Renal pelvis (tissue), 1 donor: ENCODE measurements at regions not wholly inside any gene's neighbourhood (a gene's known extent, or its start where the extent isn't known, plus 50 kb on each side); places are given as distances from the start of the nearest gene placed in this dataset.

Source experiments
- DNase-seq: peaks from one replicate; pipeline ENCODE4 v3.0.0-alpha.2; 2013

- no peak for DNase-seq
Observed at GRCh38 chr16:17591655-17592405, 121.1 kb upstream of the XYLT1 start.

- no peak for DNase-seq
Observed at GRCh38 chr16:17590711-17591654, 120.2 kb upstream of the XYLT1 start.

GRCh38 chr16:17589898-17590297 is 119.1 kb upstream of the XYLT1 start:
- DNase-seq: no peak

- DNase-seq: no peak
Observed at GRCh38 chr16:17585449-17586074, 114.8 kb upstream of the XYLT1 start.

GRCh38 chr16:17578981-17579874 is 108.5 kb upstream of the XYLT1 start:
- peak; percentile 71 for DNase-seq

GRCh38 chr16:17574256-17574655 is 103.5 kb upstream of the XYLT1 start:
- no peak for DNase-seq

- DNase-seq: no peak
Observed at GRCh38 chr16:17572145-17572544, 101.4 kb upstream of the XYLT1 start.

GRCh38 chr16:17571499-17572093 is 100.8 kb upstream of the XYLT1 start:
- DNase-seq: no peak

- DNase-seq: no peak
Observed at GRCh38 chr16:17568239-17568638, 97.5 kb upstream of the XYLT1 start.

GRCh38 chr16:17567455-17567854 is 96.7 kb upstream of the XYLT1 start:
- no peak for DNase-seq

- no peak for DNase-seq
Observed at GRCh38 chr16:17566656-17567450, 96.1 kb upstream of the XYLT1 start.

GRCh38 chr16:17566075-17566474 is 95.3 kb upstream of the XYLT1 start:
- no peak for DNase-seq

- no peak for DNase-seq
Observed at GRCh38 chr16:17565605-17566004, 94.8 kb upstream of the XYLT1 start.

GRCh38 chr16:17564856-17565255 is 94.1 kb upstream of the XYLT1 start:
- DNase-seq: no peak

- no peak for DNase-seq
Observed at GRCh38 chr16:17563323-17564091, 92.7 kb upstream of the XYLT1 start.

- no peak for DNase-seq
Observed at GRCh38 chr16:17561056-17561455, 90.3 kb upstream of the XYLT1 start.

GRCh38 chr16:17560548-17560947 is 89.8 kb upstream of the XYLT1 start:
- DNase-seq: no peak

GRCh38 chr16:17559394-17559793 is 88.6 kb upstream of the XYLT1 start:
- no peak for DNase-seq

- no peak for DNase-seq
Observed at GRCh38 chr16:17557949-17558348, 87.2 kb upstream of the XYLT1 start.
